EL (cell line): ENCODE measurements at regions not wholly inside any gene's neighbourhood (a gene's known extent, or its start where the extent isn't known, plus 50 kb on each side); places are given as distances from the start of the nearest gene placed in this dataset.

ENCODE experiments used
- DNase-seq: peaks from one replicate; pipeline ENCODE4 v3.0.0-alpha.2; 2016

GRCh38 chr6:56708810-56709597, 66.3 kb upstream of the DST start:
- DNase-seq, result peak; percentile 80

GRCh38 chr6:56706981-56707726, 64.5 kb upstream of the DST start:
- no peak for DNase-seq

- DNase-seq, result peak; percentile 34
Observed at GRCh38 chr6:56699066-56699654, 56.5 kb upstream of the DST start.

GRCh38 chr6:56695702-56696101, 53.0 kb upstream of the DST start:
- peak; percentile 31 for DNase-seq

- DNase-seq, result no peak
Observed at GRCh38 chr6:56694002-56694401, 51.3 kb upstream of the DST start.

GRCh38 chr6:56693246-56693607, 50.5 kb upstream of the DST start:
- DNase-seq, result peak; percentile 95

- DNase-seq, result peak; percentile 70
Observed at GRCh38 chr6:56692523-56693245, 50.0 kb upstream of the DST start.
